ENCODE measurements at regions not wholly inside any gene's neighbourhood (a gene's known extent, or its start where the extent isn't known, plus 50 kb on each side); places are given as distances from the start of the nearest gene placed in this dataset.

GRCh38 chr22:49691256-49691655 is 136.4 kb downstream of the BRD1 start:
- Histone ChIP-seq H3K27me3 (ENCODE audit: control insufficient read depth, insufficient read depth, low read length) (no peaks in the 10 kb centered on the region), H3K36me3 (ENCODE audit: control insufficient read depth, insufficient read depth, low read length) (no peaks in the 10 kb centered on the region), H3K4me3 (ENCODE audit: low read depth, low read length) (no peak overlapping the region)
- CTCF ChIA-PET: no interaction called here
- POLR2A ChIA-PET: no interaction called here
- TF ChIP-seq, protein P1, sequence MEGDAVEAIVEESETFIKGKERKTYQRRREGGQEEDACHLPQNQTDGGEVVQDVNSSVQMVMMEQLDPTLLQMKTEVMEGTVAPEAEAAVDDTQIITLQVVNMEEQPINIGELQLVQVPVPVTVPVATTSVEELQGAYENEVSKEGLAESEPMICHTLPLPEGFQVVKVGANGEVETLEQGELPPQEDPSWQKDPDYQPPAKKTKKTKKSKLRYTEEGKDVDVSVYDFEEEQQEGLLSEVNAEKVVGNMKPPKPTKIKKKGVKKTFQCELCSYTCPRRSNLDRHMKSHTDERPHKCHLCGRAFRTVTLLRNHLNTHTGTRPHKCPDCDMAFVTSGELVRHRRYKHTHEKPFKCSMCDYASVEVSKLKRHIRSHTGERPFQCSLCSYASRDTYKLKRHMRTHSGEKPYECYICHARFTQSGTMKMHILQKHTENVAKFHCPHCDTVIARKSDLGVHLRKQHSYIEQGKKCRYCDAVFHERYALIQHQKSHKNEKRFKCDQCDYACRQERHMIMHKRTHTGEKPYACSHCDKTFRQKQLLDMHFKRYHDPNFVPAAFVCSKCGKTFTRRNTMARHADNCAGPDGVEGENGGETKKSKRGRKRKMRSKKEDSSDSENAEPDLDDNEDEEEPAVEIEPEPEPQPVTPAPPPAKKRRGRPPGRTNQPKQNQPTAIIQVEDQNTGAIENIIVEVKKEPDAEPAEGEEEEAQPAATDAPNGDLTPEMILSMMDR (IDR thresholded peaks at IDR 0.05; ENCODE audit: insufficient read depth, low read depth, low read length): no peak
- DNase-seq (ENCODE audit: low read depth): no peak

- DNase-seq (ENCODE audit: low read depth): no peak
- Histone ChIP-seq H3K36me3 (ENCODE audit: control insufficient read depth, insufficient read depth, low read length) (no peaks in the 10 kb centered on the region), H3K27me3 (ENCODE audit: control insufficient read depth, insufficient read depth, low read length) (no peaks in the 10 kb centered on the region), H3K4me3 (ENCODE audit: low read depth, low read length) (no peak overlapping the region)
- TF ChIP-seq, protein P1 (IDR thresholded peaks at IDR 0.05; ENCODE audit: insufficient read depth, low read depth, low read length): no peak
- POLR2A ChIA-PET: no interaction called here
- CTCF ChIA-PET: no interaction called here
Measured at GRCh38 chr22:49690454-49690853, 137.2 kb downstream of the BRD1 start.

DNA sequence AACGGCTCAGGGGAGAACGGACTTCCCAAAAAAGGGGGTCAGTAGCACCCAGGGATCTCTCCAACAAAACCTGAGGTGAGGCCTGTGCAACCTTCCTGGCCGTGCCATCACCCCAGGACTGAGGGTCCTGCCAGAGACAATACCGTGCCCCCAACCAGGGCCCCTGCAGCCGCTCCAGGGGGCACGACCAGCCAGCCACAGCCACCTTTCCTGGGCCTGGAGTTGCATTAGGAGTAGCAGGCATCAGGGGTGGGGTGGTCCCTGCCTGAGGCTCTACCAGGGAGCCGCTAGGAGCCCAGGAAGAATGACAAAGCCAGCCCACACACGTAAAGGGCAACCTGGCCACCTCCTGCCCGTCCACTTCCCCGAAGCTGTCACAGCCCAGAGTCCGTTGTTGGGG is 137.8 kb downstream of the BRD1 start:
- CTCF ChIA-PET: no interaction called here
- POLR2A ChIA-PET: no interaction called here
- Histone ChIP-seq H3K4me3 (ENCODE audit: low read depth, low read length) (no peak overlapping the region), H3K27me3 (ENCODE audit: control insufficient read depth, insufficient read depth, low read length) (no peaks in the 10 kb centered on the region), H3K36me3 (ENCODE audit: control insufficient read depth, insufficient read depth, low read length) (no peaks in the 10 kb centered on the region)
- DNase-seq (ENCODE audit: low read depth): no peak
- TF ChIP-seq, protein P1 (IDR thresholded peaks at IDR 0.05; ENCODE audit: insufficient read depth, low read depth, low read length): no peak

DNA sequence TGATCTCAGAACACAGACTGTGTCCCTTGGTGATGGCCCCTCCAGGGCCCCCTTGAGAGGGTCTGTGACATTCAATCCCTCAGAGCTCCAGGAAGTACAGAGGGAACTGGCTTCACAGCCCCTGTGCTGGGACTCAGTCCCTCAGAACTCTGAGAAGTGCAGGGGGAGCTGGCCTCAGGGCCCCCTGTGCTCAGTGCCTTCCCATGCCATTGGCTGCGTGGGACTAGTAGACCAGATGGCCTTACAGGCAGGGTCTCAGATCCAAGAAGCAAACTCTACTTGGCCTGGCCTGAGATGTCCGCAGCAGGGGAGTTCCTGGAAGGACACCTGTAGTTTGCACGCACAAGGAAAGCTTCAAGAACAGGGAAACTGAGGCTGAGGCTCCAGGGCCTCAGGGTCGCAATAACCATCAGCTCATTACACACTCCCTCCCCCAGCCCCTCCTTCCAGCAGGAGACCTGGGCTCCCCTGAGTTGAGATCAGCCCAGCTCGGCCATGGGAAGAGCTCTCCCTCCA is 138.4 kb downstream of the BRD1 start:
- no peaks in the 10 kb centered on the region for H3K27me3 ChIP-seq (ENCODE audit: control insufficient read depth, insufficient read depth, low read length)
- TF ChIP-seq, protein P1 (IDR thresholded peaks at IDR 0.05; ENCODE audit: insufficient read depth, low read depth, low read length): no peak
- CTCF ChIA-PET: no interaction called here
- no peak for DNase-seq (ENCODE audit: low read depth)
- H3K4me3 ChIP-seq (ENCODE audit: low read depth, low read length): no peak overlapping the region
- POLR2A ChIA-PET: no interaction called here
- H3K36me3 ChIP-seq (ENCODE audit: control insufficient read depth, insufficient read depth, low read length): no peaks in the 10 kb centered on the region

DNA sequence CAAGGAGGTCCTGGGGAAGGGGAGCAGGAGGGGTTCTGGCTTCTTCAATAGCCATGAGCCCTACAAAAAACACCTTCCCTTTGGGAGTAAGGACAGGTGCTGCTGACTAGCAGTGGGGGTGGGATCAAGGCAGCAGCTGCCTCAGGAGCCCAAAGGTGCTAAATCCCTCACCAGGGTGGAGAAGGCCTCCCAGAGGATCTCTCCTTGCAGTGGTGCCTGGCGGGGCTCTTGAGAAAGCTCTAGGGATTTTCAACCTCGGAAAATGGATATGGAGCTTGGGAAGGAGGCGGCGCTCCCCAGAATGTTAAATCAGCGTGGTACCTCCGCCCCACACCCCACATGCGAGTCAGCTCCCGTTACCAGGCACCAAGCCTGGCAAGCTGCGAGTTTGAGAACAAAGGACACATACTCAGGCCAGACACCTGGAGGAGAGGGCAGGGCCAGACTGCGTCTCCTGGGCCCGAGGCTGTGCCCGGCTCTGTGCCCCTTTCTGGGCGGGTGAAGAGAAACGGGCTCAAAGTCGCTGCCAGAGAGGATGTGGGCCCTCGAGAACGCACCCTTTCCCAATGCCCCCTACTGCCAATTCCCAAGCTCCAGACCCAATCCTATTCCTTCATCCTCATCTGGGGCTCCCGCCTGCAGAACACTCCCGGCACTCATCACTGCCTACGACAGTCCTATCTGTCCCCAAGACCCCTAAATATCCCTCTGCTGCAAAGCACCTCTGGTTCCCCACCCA is 139.0 kb downstream of the BRD1 start:
- Histone ChIP-seq H3K36me3 (ENCODE audit: control insufficient read depth, insufficient read depth, low read length) (no peaks in the 10 kb centered on the region), H3K4me3 (ENCODE audit: low read depth, low read length) (no peak overlapping the region), H3K27me3 (ENCODE audit: control insufficient read depth, insufficient read depth, low read length) (no peaks in the 10 kb centered on the region)
- ChIA-PET CTCF (interaction anchor here (0.6 kb wide), 1 partner anchor 259 kb away, joined by 3 read pairs; no protein-coding TSS in a partner anchor), POLR2A (no interaction called here)
- TF ChIP-seq, protein P1 (IDR thresholded peaks at IDR 0.05; ENCODE audit: insufficient read depth, low read depth, low read length): no peak
- DNase-seq (ENCODE audit: low read depth): no peak

Data from BJ (cell line).